ENCODE measurements at regions not wholly inside any gene's neighbourhood (a gene's known extent, or its start where the extent isn't known, plus 50 kb on each side); places are given as distances from the start of the nearest gene placed in this dataset.

DNA sequence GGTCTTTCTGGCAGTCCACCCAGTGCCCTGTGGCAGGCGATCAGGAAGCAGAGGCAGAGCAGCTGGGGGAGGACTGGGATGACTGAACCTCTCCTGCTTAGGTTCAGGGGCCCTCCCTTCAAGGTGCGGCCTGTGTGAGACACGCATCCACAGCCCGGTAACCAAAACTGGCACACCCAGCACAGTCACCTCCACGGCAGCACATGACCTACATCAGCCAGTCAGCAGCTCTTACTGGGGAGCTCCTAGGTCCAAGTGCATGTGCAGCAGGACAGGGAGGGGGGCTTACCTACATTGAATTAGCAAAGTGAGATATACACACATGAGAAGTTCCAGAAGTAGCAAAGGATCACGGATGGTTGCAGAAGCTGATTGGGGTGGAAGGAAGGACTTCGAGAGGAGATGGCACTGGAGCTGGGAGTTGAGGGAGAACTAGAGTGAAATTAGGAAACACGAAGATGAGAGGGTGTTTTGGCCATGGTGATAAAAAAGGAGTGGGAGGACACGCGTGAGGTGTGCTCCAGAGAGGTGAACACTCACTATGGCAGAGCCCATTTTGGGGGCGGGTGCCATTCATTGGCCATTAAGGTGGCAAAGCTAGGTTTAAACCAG, 51.4 kb upstream of the IRF2BP2 start:
- no peak for TF ChIP-seq EP300 (IDR thresholded peaks at IDR 0.05)
- TF ChIP-seq POLR2A (IDR thresholded peaks at IDR 0.05): no peak
- no peak for TF ChIP-seq POLR2AphosphoS5 (IDR thresholded peaks at IDR 0.05)
- TF ChIP-seq, protein P1, sequence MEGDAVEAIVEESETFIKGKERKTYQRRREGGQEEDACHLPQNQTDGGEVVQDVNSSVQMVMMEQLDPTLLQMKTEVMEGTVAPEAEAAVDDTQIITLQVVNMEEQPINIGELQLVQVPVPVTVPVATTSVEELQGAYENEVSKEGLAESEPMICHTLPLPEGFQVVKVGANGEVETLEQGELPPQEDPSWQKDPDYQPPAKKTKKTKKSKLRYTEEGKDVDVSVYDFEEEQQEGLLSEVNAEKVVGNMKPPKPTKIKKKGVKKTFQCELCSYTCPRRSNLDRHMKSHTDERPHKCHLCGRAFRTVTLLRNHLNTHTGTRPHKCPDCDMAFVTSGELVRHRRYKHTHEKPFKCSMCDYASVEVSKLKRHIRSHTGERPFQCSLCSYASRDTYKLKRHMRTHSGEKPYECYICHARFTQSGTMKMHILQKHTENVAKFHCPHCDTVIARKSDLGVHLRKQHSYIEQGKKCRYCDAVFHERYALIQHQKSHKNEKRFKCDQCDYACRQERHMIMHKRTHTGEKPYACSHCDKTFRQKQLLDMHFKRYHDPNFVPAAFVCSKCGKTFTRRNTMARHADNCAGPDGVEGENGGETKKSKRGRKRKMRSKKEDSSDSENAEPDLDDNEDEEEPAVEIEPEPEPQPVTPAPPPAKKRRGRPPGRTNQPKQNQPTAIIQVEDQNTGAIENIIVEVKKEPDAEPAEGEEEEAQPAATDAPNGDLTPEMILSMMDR (IDR thresholded peaks at IDR 0.05): no peak
- H3K4me1 ChIP-seq: peaks cover 0 to 5% (median 1%) of the 10 kb centered on the region in 4 donors
- 83 to 91% methylated on average over 11 of the region's 11 CpGs for WGBS, 2 donors
- no peaks in the 10 kb centered on the region for H3K9me3 ChIP-seq
- H3K27me3 ChIP-seq: no peaks in the 10 kb centered on the region
- H3K4me3 ChIP-seq: no peak overlapping the region
- H3K27ac ChIP-seq: no peak overlapping the region
- no peak for DNase-seq
- intact Hi-C loops (cut with DNase I): no loop called here
- no peaks in the 10 kb centered on the region for H3K36me3 ChIP-seq

DNA sequence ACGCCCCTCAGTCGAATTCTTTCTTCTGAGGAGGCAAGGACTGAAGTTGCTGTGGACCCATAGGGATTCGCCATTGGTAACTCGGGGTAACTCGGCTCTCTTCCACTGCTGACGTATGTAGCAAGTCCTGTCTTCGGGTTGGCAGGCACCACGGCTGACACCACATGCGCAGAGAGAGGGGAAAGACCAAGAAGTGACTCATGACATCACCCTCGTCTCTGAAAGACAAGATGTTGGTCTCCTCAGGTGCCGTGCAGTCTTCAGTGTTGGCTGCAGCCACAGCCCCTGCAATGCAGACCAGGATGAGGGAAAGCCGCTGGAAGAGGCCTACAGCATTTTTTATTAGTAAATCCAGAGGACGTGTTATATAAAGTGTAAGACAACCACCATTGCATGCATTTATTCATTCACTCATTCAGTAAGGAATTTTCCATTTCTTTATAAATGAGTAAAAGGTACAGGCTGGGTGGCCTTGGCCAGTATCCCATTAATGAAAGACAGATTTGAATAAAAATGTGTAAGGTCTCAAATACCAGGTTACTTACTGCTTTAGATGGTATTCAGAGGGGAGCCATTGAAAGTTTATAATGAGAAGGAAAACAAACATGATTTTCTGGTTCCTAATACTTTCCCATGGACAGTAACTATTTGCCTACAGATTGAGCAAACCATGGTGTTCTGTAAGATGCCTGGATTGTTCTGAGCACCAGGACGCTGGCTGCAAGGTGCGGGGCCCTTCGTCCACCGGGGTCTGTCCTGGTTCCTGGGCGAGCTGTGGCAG, 50.7 kb upstream of the IRF2BP2 start:
- no peaks in the 10 kb centered on the region for H3K36me3 ChIP-seq
- DNase-seq: no peak
- intact Hi-C loops (cut with DNase I): no loop called here
- no peaks in the 10 kb centered on the region for H3K9me3 ChIP-seq
- TF ChIP-seq POLR2A (IDR thresholded peaks at IDR 0.05): no peak
- WGBS, 2 donors: 96% methylated on average over 18 of the region's 18 CpGs
- peaks cover 0 to 5% (median 1%) of the 10 kb centered on the region in 4 donors for H3K4me1 ChIP-seq
- H3K4me3 ChIP-seq: no peak overlapping the region
- no peak overlapping the region for H3K27ac ChIP-seq
- no peaks in the 10 kb centered on the region for H3K27me3 ChIP-seq

Small RNA genes in the stretch of these regions (small RNA-seq; reads per million reads assigned to genes)
- gene RNY4P16: 0.11 to 0.36 (median 0.18) reads per million in 3 donors
